Stimulated activated CD8-positive, alpha-beta memory T cell treated with anti-CD3 and anti-CD28 coated beads, Interleukin-2, amount 100 ng/mL, for 48 hours (primary cell): ENCODE measurements at regions not wholly inside any gene's neighbourhood (a gene's known extent, or its start where the extent isn't known, plus 50 kb on each side); places are given as distances from the start of the nearest gene placed in this dataset.
"Not testable (repeated sequence)": the region's sequence is repeated elsewhere in the genome, so short reads cannot be mapped to it uniquely, and the experiment has no call there.

Experiments
- DNase-seq, 2 donors: peaks; one replicate each; pipeline ENCODE4 v3.0.0-alpha.2; 2020; ENCODE audit warnings: low read depth in 2 of 2

DNA sequence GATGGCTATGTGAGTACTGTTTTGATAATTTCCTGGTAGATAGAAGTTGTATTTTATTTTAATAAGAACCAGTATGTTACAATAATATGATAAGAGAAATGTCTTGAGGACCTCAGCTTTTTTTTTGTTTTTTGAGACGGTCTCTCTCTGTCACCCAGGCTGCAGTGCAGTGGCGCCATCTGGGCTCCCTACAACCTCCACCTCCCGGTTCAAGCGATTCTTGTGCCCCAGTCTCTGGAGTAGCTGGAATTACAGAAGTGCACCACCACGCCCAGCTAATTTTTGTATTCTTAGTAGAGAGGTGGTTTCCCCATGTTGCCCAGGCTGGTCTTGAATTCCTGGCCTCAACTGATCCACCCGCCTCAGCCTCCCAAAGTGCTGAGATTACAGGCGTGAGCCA, 968.1 kb upstream of the ADGRL4 start:
- no peak for DNase-seq

DNA sequence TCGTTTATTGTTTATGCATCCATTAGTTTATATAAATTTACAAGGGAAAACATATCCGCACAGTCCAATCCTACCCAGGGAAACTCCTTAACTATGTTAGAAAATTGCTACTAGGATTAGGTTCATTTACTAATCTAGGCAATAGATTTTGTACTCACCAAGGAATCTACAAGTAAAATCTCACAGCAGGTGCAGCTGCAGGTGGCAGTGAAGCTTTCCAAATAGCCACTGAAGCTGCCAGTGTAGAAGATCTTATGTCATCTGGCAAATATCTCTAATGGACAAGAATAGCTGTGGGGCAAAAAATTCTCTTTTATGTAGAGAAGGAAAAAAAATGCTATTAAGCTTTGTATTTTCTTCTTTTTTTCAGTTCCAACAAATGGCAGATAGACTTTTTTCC, 963.4 kb upstream of the ADGRL4 start:
- no peak for DNase-seq

GRCh38 chr1:79966438-79966837, 959.9 kb upstream of the ADGRL4 start:
- no peak for DNase-seq

GRCh38 chr1:79959635-79960034, 953.1 kb upstream of the ADGRL4 start:
- no peak for DNase-seq

DNA sequence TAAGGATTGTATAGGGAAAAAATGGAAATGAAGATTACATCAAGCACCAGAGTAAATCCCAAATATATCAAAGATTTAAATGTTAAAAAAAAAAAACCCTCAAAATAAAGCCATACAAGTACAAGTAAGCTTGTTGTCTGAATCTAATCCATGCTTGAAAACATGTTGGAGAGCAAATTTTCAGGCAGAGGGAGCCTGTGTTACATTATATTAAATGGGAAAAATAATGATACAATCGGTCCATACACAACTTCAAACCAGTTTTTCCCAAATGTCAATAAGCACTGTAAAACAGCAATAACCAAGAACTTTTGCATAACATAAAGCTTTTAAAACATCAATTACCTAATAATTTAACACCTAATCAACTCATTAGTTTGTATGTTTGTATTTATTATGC, 949.4 kb upstream of the ADGRL4 start:
- no peak for DNase-seq

GRCh38 chr1:79950511-79950910, 944.0 kb upstream of the ADGRL4 start:
- DNase-seq = no peak

- DNase-seq = no peak
Measured at GRCh38 chr1:79945391-79945790, 938.9 kb upstream of the ADGRL4 start.

- DNase-seq = no peak
Measured at GRCh38 chr1:79929356-79929755, 922.8 kb upstream of the ADGRL4 start.

DNA sequence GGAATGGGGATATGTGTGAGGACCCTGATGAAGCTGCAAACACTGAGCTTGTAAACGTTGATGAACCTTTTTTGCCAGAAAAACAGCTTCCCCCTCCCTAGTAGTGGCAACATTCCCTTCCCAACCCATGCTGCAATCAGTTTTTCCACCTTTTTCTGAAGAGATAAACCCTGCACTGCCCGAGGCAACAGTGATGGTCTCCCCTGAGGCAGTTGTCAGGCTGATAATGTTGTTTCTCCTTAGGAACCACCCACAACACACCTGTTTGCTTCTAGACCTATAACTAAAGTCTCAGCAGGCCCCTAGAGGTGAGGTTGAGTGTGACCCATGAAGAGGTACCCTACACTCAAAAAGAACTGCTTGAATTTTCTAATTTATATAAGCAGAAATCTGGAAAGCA, 922.4 kb upstream of the ADGRL4 start:
- DNase-seq = no peak

DNA sequence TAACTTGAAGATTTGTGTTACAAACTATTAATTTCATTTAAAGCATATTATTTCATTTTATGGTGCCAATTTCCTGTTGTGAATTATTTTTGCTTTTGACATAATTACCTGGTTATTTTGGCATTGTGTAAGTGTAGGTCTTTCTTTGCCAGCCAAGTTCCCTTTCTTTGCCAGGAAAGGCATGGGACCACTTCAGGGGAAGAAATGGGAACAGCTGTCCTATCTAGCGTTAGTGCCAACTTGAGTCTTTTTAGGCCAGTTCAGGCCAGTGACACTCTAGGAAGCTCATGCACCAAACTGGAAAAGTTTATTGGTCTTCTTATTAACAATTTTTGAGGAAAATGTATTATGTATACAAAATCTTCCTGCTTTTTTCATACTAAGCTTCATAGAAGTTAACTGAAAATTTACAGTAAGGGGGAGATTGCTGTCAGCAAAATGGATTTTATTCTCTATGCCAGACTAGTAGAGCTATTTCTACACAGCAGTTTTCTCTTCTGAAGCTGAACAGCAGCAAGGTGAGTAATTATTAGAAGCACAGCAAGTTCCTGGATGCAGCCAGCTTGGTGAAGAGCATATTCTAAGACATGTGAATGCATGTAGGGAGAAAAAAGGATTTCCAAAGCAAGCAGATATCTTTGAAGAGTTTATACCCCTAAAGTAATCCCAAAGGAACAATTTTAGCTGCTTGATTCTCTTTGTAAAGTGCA, 914.6 kb upstream of the ADGRL4 start:
- no peak for DNase-seq

DNA sequence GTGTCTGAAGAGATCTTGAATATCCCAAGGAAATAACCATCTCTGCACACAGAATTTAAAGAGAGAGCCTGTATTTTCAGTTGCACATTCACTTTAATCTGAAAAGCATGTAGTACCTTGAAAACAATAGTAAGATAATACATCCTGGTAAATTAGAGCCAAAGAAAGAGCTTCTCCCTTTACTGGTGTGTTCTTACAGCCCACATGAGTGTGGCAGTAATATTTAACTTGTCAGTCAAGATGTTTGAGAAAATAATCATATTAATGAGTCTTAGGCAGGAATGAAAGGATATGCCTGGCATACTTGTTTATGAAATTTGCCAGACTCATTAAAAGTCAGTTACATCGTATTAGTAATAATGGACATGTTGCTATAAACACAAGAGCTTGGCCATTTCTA, 908.4 kb upstream of the ADGRL4 start:
- DNase-seq = no peak

DNA sequence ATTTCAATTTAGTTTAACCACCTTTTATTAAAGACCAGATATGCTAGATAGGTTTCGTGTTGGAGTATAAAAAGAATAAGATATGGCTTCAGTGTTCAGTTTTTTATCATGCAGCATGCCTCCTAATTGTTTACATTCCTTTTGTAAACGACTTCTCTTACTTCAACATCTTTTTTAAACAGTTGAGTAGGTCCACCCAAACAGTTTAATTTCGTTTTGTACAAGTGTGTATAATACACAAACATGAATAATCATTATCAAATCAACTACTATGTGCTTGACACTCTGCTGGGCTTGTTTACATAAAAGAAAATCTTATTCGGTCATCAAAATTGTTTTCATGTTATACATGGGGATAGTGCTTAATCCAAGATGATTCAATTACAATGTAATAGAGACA, 906.3 kb upstream of the ADGRL4 start:
- no peak for DNase-seq

DNA sequence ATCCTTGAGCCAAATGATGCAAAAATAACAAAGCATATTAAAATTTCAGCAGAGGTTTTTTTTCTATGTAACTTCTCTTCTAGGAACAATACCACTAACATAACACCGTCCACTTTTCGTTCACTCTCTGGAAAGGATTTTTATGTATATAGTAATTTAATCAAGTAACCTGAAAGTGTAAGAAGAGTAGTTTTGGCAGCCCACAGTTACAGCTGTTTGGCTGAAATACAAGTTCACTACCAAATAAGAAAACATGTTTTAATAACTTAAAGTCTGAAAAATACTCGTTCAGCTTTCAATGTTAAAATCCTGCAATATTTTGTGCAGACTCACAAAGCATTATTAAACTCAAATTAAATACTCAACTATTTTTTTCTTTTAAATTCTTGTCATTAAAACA, 896.8 kb upstream of the ADGRL4 start:
- DNase-seq = no peak

- no peak for DNase-seq
Measured at GRCh38 chr1:79902418-79902817, 895.9 kb upstream of the ADGRL4 start.

DNA sequence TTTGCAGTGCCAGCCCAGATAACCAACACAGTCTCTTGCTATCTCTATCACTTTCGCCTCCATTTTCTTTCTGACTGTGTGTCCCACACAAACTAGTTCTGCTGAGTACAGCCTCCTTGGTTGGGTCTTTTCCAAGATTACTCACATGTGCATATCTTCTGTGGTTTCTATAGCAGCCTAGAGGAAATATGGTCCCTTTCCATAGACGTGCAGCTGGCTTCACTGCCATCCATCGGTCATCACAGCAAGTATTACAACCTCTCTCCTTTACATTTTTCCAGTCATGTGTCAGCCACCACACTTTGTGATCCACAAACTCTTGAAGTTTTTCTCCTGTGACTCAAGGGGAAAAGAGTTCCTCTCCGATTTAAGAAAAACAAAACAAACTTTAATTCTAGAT, 893.4 kb upstream of the ADGRL4 start:
- DNase-seq = no peak

- DNase-seq = no peak
Measured at GRCh38 chr1:79896140-79896539, 889.6 kb upstream of the ADGRL4 start.

- no peak for DNase-seq
Measured at GRCh38 chr1:79895573-79895972, 889.0 kb upstream of the ADGRL4 start.

GRCh38 chr1:79894129-79894528, 887.6 kb upstream of the ADGRL4 start:
- DNase-seq = not testable (repeated sequence)

DNA sequence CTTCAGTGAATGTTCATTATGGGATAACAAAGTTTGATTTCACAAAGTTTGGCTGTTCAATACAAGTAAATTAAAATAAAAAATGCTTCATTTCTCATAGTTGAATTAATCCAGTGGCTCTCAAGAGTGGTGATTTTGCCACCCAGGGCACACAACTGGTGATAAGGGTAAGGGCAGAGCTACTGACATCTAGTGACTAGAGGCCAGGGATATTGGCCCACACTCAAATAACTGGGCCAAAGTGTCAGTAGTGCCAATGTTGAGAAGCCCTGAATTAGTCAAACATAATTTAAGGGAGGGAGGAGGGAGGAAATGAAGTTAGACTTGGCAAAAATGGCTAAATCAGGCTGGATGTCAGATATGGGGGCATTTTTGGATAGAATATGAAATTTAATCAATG, 880.5 kb upstream of the ADGRL4 start:
- DNase-seq = no peak

- no peak for DNase-seq
Measured at GRCh38 chr1:79885101-79885500, 878.6 kb upstream of the ADGRL4 start.

DNA sequence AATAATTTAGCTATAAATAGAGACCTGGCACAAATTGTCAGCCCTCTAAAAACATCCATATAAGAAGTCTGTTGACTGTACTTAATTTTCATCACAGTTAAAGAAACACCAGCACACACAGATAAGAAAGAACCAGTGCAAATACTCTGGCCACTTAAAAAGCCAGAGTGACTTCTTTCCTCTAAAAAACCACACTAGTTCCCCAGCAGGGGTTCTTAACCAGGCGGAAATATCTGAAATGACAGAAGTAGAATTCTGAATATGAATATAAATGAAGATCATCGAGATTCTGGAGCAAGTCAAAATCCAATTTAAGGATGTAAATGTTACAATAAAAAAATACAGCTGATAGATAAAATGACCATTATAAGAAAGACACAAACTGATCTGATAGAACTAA, 870.6 kb upstream of the ADGRL4 start:
- no peak for DNase-seq

GRCh38 chr1:79875187-79875586, 868.7 kb upstream of the ADGRL4 start:
- DNase-seq = no peak

DNA sequence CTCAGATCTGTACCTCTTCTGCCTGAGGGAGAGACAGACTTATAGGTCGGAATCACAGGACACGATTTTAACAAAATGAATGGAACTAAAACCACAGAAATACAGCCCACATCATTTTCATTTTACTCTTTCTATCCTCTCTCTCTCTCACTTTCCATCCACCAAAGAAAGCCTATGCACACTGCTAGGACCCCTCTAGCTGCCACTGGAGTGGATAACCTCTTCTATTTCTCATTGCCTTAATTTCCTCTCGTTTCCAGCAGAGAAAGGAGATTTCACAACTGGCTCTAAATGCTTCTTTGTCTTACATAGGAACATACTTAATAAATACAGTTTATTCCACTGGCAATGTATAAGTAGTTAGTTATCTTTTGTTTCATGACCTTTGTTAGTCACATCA, 867.8 kb upstream of the ADGRL4 start:
- DNase-seq = no peak

DNA sequence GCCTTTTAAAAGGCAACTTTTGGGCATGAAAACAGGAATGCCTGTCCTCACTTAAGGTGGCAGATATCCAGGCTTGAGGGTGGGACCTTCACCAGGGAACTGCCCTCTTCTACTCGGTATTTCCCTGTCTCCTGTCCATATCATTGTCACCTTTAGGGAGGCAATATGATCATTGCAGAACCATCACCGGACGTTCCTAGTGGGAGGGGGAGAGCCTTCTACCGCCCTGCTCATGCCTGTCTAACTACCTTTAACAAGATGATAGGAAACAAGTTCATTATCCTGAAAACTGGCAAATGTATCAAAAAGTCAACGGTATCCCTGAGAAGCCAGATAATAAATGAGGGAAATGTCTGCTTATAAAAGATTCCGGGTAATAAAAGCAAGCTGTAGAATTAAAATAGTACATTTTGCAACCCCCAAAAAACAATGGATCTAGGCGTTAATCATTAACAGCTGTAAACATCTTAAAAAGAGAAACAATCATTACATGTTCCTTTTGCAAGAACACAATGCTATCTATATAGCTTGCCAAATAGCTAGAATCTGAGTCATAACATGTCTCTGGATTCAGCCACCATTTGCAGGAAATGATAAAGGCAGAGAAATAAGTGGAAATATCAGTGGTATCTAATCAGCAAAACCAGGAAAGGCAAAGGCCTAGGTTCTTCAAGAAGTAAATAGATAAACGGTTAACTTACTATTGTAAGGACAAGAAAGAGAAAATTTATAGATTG, 852.9 kb upstream of the ADGRL4 start:
- no peak for DNase-seq
